ENCODE measurements at regions not wholly inside any gene's neighbourhood (a gene's known extent, or its start where the extent isn't known, plus 50 kb on each side); places are given as distances from the start of the nearest gene placed in this dataset.

DNA sequence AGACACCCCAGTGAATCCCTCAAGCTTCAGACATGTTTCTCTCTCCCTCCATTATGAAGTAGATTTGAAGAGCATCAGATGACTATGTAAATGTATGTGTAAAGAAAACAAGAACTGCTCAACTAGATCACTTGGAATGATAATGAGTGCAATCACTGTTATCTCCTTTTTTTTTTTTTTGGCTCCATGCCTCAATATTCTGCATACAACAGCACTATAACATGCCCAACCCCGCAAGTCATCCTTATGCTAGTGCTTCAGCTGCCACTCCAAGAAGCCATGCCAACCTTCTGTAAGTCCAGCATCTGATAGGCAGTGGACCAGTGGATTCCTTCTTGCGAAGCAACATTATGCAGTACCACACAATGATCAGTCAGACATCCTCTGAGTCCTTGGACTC lies 133.7 kb downstream of the TFPI2 start:
- no TSS peak for BruUV-seq (replicated peaks)
- H3K27ac Mint-ChIP-seq (ENCODE audit: low read depth, unreplicated experiment), result no peak overlapping the region
- intact Hi-C loops (cut with micrococcal nuclease), result no loop called here
- no peaks in the 10 kb centered on the region for H3K4me1 Mint-ChIP-seq (ENCODE audit: insufficient read depth, unreplicated experiment)
- TF ChIP-seq, protein P1, sequence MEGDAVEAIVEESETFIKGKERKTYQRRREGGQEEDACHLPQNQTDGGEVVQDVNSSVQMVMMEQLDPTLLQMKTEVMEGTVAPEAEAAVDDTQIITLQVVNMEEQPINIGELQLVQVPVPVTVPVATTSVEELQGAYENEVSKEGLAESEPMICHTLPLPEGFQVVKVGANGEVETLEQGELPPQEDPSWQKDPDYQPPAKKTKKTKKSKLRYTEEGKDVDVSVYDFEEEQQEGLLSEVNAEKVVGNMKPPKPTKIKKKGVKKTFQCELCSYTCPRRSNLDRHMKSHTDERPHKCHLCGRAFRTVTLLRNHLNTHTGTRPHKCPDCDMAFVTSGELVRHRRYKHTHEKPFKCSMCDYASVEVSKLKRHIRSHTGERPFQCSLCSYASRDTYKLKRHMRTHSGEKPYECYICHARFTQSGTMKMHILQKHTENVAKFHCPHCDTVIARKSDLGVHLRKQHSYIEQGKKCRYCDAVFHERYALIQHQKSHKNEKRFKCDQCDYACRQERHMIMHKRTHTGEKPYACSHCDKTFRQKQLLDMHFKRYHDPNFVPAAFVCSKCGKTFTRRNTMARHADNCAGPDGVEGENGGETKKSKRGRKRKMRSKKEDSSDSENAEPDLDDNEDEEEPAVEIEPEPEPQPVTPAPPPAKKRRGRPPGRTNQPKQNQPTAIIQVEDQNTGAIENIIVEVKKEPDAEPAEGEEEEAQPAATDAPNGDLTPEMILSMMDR (IDR thresholded peaks at IDR 0.05; ENCODE audit: unreplicated experiment), result no peak
- CTCF ChIA-PET, result no interaction called here
- DNase-seq (ENCODE audit: unreplicated experiment), result no peak
- H3K36me3 Mint-ChIP-seq (ENCODE audit: insufficient read depth, unreplicated experiment), result no peaks in the 10 kb centered on the region
- H3K4me3 Mint-ChIP-seq (ENCODE audit: unreplicated experiment), result no peak overlapping the region
- POLR2A ChIA-PET, result no interaction called here
- H3K9me3 Mint-ChIP-seq (ENCODE audit: unreplicated experiment), result no peaks in the 10 kb centered on the region
- no peaks in the 10 kb centered on the region for H3K27me3 Mint-ChIP-seq (ENCODE audit: insufficient read depth, unreplicated experiment)

DNA sequence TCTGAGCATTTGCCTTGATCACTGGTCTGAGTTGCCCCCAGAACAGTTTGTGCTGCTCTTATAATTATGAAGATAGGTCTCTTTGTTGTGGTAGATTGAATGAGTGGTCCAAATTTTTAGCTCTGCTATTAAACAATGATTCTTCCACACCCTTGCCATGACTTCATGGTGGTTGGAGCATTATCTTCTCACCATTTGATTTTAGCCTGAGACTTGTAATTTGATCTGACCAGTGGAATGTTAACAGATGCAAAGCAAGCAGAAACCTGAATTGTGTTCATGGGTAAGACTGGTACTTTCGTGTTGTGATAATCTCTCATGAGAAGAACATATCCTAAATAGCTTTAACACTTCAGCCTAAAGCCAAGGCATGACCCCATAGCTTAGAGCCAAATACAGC lies 139.1 kb downstream of the TFPI2 start:
- no TSS peak for BruUV-seq (replicated peaks)
- Mint-ChIP-seq H3K4me3 (ENCODE audit: unreplicated experiment) (no peak overlapping the region), H3K4me1 (ENCODE audit: insufficient read depth, unreplicated experiment) (no peaks in the 10 kb centered on the region), H3K36me3 (ENCODE audit: insufficient read depth, unreplicated experiment) (no peaks in the 10 kb centered on the region), H3K9me3 (ENCODE audit: unreplicated experiment) (no peaks in the 10 kb centered on the region), H3K27me3 (ENCODE audit: insufficient read depth, unreplicated experiment) (no peaks in the 10 kb centered on the region), H3K27ac (ENCODE audit: low read depth, unreplicated experiment) (no peak overlapping the region)
- CTCF ChIA-PET, result no interaction called here
- no peak for DNase-seq (ENCODE audit: unreplicated experiment)
- POLR2A ChIA-PET, result no interaction called here
- intact Hi-C loops (cut with micrococcal nuclease), result no loop called here
- TF ChIP-seq, protein P1 (IDR thresholded peaks at IDR 0.05; ENCODE audit: unreplicated experiment), result no peak

DNA sequence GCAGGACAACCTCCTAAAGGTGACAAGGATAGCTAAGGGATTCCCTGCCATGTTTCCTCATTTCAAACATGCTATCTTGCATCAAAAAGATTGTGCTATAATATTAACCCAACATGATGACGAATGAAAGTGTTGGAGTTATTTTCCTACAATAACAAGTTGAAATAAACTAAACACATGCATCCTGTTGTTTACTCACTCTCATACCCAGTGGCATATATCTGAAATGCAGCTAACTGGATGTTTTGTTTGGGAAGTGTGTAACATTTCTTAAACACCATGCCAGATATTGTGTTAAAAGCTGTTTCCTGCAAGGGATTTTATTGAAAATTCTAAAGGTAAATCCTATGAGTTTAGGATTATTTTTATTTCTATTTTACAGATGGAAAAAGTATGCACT lies 139.6 kb downstream of the TFPI2 start:
- Mint-ChIP-seq H3K9me3 (ENCODE audit: unreplicated experiment) (no peaks in the 10 kb centered on the region), H3K4me3 (ENCODE audit: unreplicated experiment) (no peak overlapping the region), H3K4me1 (ENCODE audit: insufficient read depth, unreplicated experiment) (no peaks in the 10 kb centered on the region), H3K27me3 (ENCODE audit: insufficient read depth, unreplicated experiment) (no peaks in the 10 kb centered on the region), H3K27ac (ENCODE audit: low read depth, unreplicated experiment) (no peak overlapping the region), H3K36me3 (ENCODE audit: insufficient read depth, unreplicated experiment) (no peaks in the 10 kb centered on the region)
- POLR2A ChIA-PET, result no interaction called here
- TF ChIP-seq, protein P1 (IDR thresholded peaks at IDR 0.05; ENCODE audit: unreplicated experiment), result no peak
- DNase-seq (ENCODE audit: unreplicated experiment), result no peak
- intact Hi-C loops (cut with micrococcal nuclease), result no loop called here
- CTCF ChIA-PET, result no interaction called here
- BruUV-seq (replicated peaks), result no TSS peak

DNA sequence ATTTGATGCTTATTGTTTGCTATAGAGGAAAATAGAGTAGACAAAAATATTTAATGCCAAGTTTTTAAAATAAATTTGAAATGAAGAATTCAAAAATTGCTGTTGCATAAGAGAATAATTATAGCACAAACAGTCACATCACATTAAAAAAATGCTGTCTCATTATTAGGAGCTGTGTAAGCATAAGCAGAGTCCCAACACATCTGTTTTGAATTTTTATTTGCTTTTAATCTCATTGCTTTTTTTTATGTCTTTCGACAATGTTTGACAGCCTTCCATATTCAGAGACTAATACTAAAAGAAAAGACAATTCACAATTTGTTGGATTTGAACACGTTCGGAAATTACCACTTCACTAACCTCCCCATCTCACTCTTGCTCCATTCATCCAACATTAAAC lies 143.5 kb downstream of the TFPI2 start:
- CTCF ChIA-PET, result no interaction called here
- BruUV-seq (replicated peaks), result no TSS peak
- Mint-ChIP-seq H3K4me3 (ENCODE audit: unreplicated experiment) (no peak overlapping the region), H3K4me1 (ENCODE audit: insufficient read depth, unreplicated experiment) (no peaks in the 10 kb centered on the region), H3K9me3 (ENCODE audit: unreplicated experiment) (no peaks in the 10 kb centered on the region), H3K27ac (ENCODE audit: low read depth, unreplicated experiment) (no peak overlapping the region), H3K27me3 (ENCODE audit: insufficient read depth, unreplicated experiment) (peaks cover 26% of the 10 kb centered on the region), H3K36me3 (ENCODE audit: insufficient read depth, unreplicated experiment) (no peaks in the 10 kb centered on the region)
- intact Hi-C loops (cut with micrococcal nuclease), result no loop called here
- POLR2A ChIA-PET, result no interaction called here
- no peak for DNase-seq (ENCODE audit: unreplicated experiment)
- TF ChIP-seq, protein P1 (IDR thresholded peaks at IDR 0.05; ENCODE audit: unreplicated experiment), result no peak
